ENCODE measurements at regions not wholly inside any gene's neighbourhood (a gene's known extent, or its start where the extent isn't known, plus 50 kb on each side); places are given as distances from the start of the nearest gene placed in this dataset.

- no peak for TF ChIP-seq POLR2AphosphoS5 (IDR thresholded peaks at IDR 0.05)
- no peak for TF ChIP-seq POLR2A (IDR thresholded peaks at IDR 0.05)
Measured at GRCh38 chr2:52658598-52658997, 1109.0 kb upstream of the CHAC2 start.

All from sigmoid colon (tissue), 4 donors.